Right lobe of liver (tissue), 6 donors: ENCODE measurements at regions not wholly inside any gene's neighbourhood (a gene's known extent, or its start where the extent isn't known, plus 50 kb on each side); places are given as distances from the start of the nearest gene placed in this dataset.

Experiments
- ATAC-seq, 4 donors: fragments of 200-7000 bp; cut with Tn5 transposase; one replicate each; pipeline ENCODE4 v1.9.1; 2020; ENCODE audit warnings: mild to moderate bottlenecking in 4 of 4, moderate library complexity in 4 of 4
- DNase-seq, 3 donors: peaks; one replicate each; pipeline ENCODE4 v3.0.0-alpha.2; 2020
- H3K27ac ChIP-seq, 3 donors: fragments of 200-600 bp; one replicate each; pipeline ENCODE4 v1.8.0; 2022
- H3K27me3 ChIP-seq, 2 donors: fragments of 200-600 bp; one replicate each; pipeline ENCODE4 v1.8.0; 2022
- H3K36me3 ChIP-seq, 4 donors: fragments of 200-600 bp; sonication (generic) in 1 of 4; one replicate each; pipeline versions ENCODE4 v1.5.1 to v1.8.0; 2017 to 2022; ENCODE audit warnings: control low read depth in 1 of 4
- H3K4me1 ChIP-seq, 4 donors: fragments of 200-600 bp; sonication (generic) in 1 of 4; one replicate each; pipeline versions ENCODE4 v1.5.1 to v1.8.0; 2017 to 2022; ENCODE audit warnings: control low read depth in 1 of 4
- H3K4me3 ChIP-seq, 3 donors: fragments of 200-600 bp; one replicate each; pipeline ENCODE4 v1.8.0; 2022
- H3K9me3 ChIP-seq, 4 donors: fragments of 200-600 bp; sonication (generic) in 1 of 4; one replicate each; pipeline versions ENCODE4 v1.5.1 to v1.8.0; 2017 to 2022; ENCODE audit warnings: control low read depth in 1 of 4
- POLR2A ChIP-seq: fragments of 450-650 bp; IDR thresholded peaks from one replicate; pipeline ENCODE4 v1.6.1; 2017; ENCODE audit warnings: antibody characterized with exemption, mild to moderate bottlenecking
- WGBS: methylation state at CpG from one replicate; pipeline ENCODE4 v1.1.6; 2018; ENCODE audit warnings: low coverage, low lambda C conversion rate; ENCODE audit not compliant: insufficient coverage; ENCODE audit errors: missing lambda C conversion rate; 5-methylcytosine and 5-hydroxymethylcytosine counted together
- intact Hi-C, 2 donors: fragments of 100-400 bp; cut with DNase I; formaldehyde crosslinking; loops; one replicate each; pipeline versions ENCODE4 v1.11.2 to v1.14.1; 2022
- TF ChIP-seq, protein P1 (sequence below), 4 donors: fragments of 200-600 bp in 3 of 4; fragments of 450-650 bp in 1 of 4; IDR thresholded peaks; one replicate each; pipeline versions ENCODE4 v1.5.1 to v1.8.0; 2016 to 2022; ENCODE audit warnings: antibody characterized with exemption in 4 of 4, mild to moderate bottlenecking in 2 of 4
- donor health status: DM: no; HTN: yes; CAD: no.
- donor health status: DM: no; HTN: no; CAD: no.
- donor health status: DM: no; HTN: no; CAD: no.
- donor health status: DM: no; HTN: yes; CAD: no.
- donor health status: DM: no; HTN: yes; CAD: no.

DNA sequence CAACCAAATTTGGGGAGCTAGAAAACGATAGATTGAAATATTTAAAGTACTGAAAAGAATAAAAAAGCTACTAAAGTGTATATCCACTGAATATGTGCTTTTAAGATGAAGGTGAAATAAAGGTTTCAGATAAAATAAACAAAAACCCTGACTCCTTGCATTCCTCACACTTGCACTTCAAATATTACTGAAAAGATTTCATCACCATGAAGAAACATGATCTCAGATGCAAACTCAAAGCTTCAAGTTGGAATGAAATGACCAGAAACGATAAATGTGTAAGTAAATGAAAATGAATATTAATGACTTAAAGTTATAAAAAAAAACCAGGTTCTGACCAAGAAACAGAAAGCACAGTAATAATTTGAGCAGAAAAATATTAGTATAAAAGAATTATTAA is 1246.0 kb upstream of the ACVR2A start:
- no peak overlapping the region for H3K27ac ChIP-seq
- H3K9me3 ChIP-seq = no peaks in the 10 kb centered on the region
- H3K4me3 ChIP-seq = no peak overlapping the region
- no peaks in the 10 kb centered on the region for H3K4me1 ChIP-seq
- TF ChIP-seq, protein P1, sequence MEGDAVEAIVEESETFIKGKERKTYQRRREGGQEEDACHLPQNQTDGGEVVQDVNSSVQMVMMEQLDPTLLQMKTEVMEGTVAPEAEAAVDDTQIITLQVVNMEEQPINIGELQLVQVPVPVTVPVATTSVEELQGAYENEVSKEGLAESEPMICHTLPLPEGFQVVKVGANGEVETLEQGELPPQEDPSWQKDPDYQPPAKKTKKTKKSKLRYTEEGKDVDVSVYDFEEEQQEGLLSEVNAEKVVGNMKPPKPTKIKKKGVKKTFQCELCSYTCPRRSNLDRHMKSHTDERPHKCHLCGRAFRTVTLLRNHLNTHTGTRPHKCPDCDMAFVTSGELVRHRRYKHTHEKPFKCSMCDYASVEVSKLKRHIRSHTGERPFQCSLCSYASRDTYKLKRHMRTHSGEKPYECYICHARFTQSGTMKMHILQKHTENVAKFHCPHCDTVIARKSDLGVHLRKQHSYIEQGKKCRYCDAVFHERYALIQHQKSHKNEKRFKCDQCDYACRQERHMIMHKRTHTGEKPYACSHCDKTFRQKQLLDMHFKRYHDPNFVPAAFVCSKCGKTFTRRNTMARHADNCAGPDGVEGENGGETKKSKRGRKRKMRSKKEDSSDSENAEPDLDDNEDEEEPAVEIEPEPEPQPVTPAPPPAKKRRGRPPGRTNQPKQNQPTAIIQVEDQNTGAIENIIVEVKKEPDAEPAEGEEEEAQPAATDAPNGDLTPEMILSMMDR (IDR thresholded peaks at IDR 0.05) = no peak
- TF ChIP-seq POLR2A = no peak
- H3K36me3 ChIP-seq = no peaks in the 10 kb centered on the region
- intact Hi-C loops = no loop called here
- WGBS = 46% methylated on average over 2 of the region's 2 CpGs
- no peaks in the 10 kb centered on the region for H3K27me3 ChIP-seq
- ATAC-seq (no peak), DNase-seq (no peak)

DNA sequence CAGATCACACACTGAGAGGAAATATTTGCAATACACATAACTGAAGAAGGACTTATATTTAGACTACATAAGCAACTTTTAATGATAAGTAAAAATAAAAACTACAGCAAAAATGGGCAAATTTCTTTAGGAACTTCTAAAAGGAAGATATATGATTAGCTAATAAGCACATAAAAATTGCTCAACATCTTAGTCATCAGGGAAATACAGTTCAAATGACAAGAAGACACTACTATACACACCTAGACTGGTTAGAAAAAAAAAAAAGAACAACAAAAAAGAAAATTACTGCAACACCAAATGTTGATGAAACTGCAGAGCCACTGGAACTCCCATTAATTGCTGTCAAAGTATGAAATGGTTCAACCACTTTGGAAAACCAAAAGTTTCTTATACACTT is 1247.5 kb upstream of the ACVR2A start:
- Histone ChIP-seq H3K4me3 (no peak overlapping the region), H3K27ac (no peak overlapping the region), H3K27me3 (no peaks in the 10 kb centered on the region), H3K9me3 (no peaks in the 10 kb centered on the region), H3K36me3 (no peaks in the 10 kb centered on the region), H3K4me1 (no peaks in the 10 kb centered on the region)
- intact Hi-C loops = no loop called here
- DNase-seq (no peak), ATAC-seq (no peak)
- TF ChIP-seq POLR2A = no peak
- TF ChIP-seq, protein P1 (IDR thresholded peaks at IDR 0.05) = no peak

DNA sequence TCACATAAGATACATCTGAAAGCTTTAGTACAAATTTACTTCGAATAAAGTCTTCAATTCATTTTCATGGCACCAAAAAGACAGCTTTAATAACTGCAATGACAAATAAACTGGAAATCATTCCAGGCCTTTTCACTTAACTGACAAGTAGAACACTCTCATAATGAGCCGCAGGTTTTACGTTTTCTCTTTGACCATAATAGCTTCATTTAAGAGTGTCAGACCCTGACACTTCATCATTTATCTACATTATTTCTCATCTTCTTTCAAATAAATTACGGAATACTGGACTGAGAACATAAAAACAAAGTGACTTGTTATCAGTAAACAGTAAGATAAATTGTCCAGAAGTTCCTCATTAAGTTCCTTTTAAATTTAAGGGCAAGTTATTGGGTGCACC is 1252.9 kb upstream of the ACVR2A start:
- no peak for TF ChIP-seq POLR2A
- TF ChIP-seq, protein P1 (IDR thresholded peaks at IDR 0.05) = no peak
- intact Hi-C loops = no loop called here
- Histone ChIP-seq H3K4me1 (no peaks in the 10 kb centered on the region), H3K36me3 (no peaks in the 10 kb centered on the region), H3K27ac (no peak overlapping the region), H3K4me3 (no peak overlapping the region), H3K9me3 (no peaks in the 10 kb centered on the region), H3K27me3 (no peaks in the 10 kb centered on the region)
- WGBS = 50% methylated on average over 4 of the region's 4 CpGs
- ATAC-seq (no peak), DNase-seq (no peak)

DNA sequence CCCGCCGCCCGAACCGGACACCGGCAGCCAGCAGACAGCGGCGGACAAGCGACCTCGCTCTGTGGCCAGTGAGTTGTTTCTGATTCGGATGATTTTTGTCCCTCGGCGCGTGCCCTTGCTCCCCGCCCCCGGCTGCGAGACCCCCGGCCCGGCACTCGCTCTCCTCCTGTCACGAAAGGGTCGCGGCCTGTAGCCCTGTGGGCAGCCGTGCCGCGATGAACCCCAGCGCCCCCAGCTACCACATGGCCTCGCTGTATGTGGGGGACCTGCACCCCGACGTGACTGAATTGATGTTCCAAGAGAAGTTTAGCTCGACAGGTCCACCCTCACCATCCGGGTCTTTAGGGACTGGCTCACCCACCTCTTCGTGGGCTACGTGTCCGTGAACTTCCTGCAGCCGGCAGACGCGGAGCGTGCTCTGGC is 1257.5 kb upstream of the ACVR2A start:
- Histone ChIP-seq H3K4me1 (no peaks in the 10 kb centered on the region), H3K36me3 (no peaks in the 10 kb centered on the region), H3K9me3 (no peaks in the 10 kb centered on the region), H3K27me3 (no peaks in the 10 kb centered on the region), H3K27ac (no peak overlapping the region), H3K4me3 (no peak overlapping the region)
- 96% methylated on average over 18 of the region's 38 CpGs for WGBS
- DNase-seq = peak in 1 of 3 donors; percentile 34
- ATAC-seq = no peak
- intact Hi-C loops = no loop called here
- TF ChIP-seq, protein P1 (IDR thresholded peaks at IDR 0.05) = no peak
- TF ChIP-seq POLR2A = no peak

DNA sequence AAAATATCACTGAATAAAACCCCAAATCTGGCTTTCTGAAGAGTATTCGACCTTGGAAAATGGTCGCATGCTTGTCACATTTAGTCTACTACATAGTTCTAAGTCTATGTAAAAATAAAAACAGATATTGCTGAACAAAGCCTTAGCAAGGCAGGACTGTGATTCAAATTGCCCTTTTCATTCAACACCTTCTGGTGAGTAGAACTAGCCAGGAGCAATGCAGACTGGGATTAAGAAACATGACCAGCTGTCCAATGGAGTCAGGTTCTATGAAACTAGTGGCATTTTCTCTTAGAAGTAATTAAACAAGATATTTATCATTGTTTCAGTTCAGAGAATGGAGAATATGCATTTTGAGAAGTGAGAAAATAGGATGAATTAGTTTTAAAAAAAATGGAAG is 1260.5 kb upstream of the ACVR2A start:
- H3K27ac ChIP-seq = no peak overlapping the region
- no peaks in the 10 kb centered on the region for H3K36me3 ChIP-seq
- intact Hi-C loops = no loop called here
- DNase-seq = no peak
- ATAC-seq = no peak
- 61% methylated on average over 2 of the region's 2 CpGs for WGBS
- H3K4me3 ChIP-seq = no peak overlapping the region
- no peaks in the 10 kb centered on the region for H3K27me3 ChIP-seq
- no peaks in the 10 kb centered on the region for H3K9me3 ChIP-seq
- TF ChIP-seq POLR2A = no peak
- TF ChIP-seq, protein P1 (IDR thresholded peaks at IDR 0.05) = no peak
- no peaks in the 10 kb centered on the region for H3K4me1 ChIP-seq
